NT2/D1 (cell line): ENCODE measurements at regions not wholly inside any gene's neighbourhood (a gene's known extent, or its start where the extent isn't known, plus 50 kb on each side); places are given as distances from the start of the nearest gene placed in this dataset.

Experiments used
- DNase-seq: peaks from one replicate; pipeline ENCODE4 v3.0.0-alpha.2; 2011; ENCODE audit warnings: low read depth, low spot score
- H3K27me3 ChIP-seq: 2 replicates; pipeline ENCODE4 v1.6.0; 2011; ENCODE audit warnings: mild to moderate bottlenecking; ENCODE audit not compliant: insufficient read length, insufficient read depth
- H3K36me3 ChIP-seq: 2 replicates; pipeline ENCODE4 v1.6.1; 2011; ENCODE audit warnings: mild to moderate bottlenecking, low read length, mixed read lengths; ENCODE audit not compliant: insufficient read depth, insufficient read length
- H3K4me1 ChIP-seq: 2 replicates; pipeline ENCODE4 v1.5.1; 2011; ENCODE audit not compliant: insufficient read depth, insufficient read length
- H3K4me3 ChIP-seq: 2 replicates; pipeline ENCODE4 v1.5.1; 2011; ENCODE audit warnings: low read depth; ENCODE audit not compliant: insufficient read length
- H3K9ac ChIP-seq: 2 replicates; pipeline ENCODE4 v1.6.0; 2011; ENCODE audit warnings: low read depth; ENCODE audit not compliant: insufficient read length
- H3K9me3 ChIP-seq: 2 replicates; pipeline ENCODE4 v1.5.1; 2011; ENCODE audit warnings: mild to moderate bottlenecking, low read length; ENCODE audit not compliant: insufficient read depth
- SUZ12 ChIP-seq: IDR thresholded peaks from 2 replicates; pipeline ENCODE4 v1.6.1; 2011; ENCODE audit not compliant: insufficient read length, insufficient read depth; ENCODE audit errors: extremely low read depth
- YY1 ChIP-seq: IDR thresholded peaks from 2 replicates; pipeline ENCODE4 v1.6.1; 2011; ENCODE audit not compliant: insufficient read length, insufficient read depth
- ZNF274 ChIP-seq: IDR thresholded peaks from 2 replicates; pipeline ENCODE4 v1.6.1; 2011; ENCODE audit warnings: mild to moderate bottlenecking, low read depth, low read length

- no peak for DNase-seq
- TF ChIP-seq ZNF274 (no peak), YY1 (no peak), SUZ12 (no peak)
- Histone ChIP-seq H3K9ac (no peak overlapping the region), H3K27me3 (no peaks in the 10 kb centered on the region), H3K4me1 (no peaks in the 10 kb centered on the region), H3K36me3 (no peaks in the 10 kb centered on the region), H3K4me3 (no peak overlapping the region), H3K9me3 (no peaks in the 10 kb centered on the region)
Measured at GRCh38 chr5:15222156-15222555, 277.8 kb upstream of the FBXL7 start.

GRCh38 chr5:15220642-15221173 lies 279.3 kb upstream of the FBXL7 start:
- H3K27me3 ChIP-seq = no peaks in the 10 kb centered on the region
- H3K9me3 ChIP-seq = no peaks in the 10 kb centered on the region
- no peaks in the 10 kb centered on the region for H3K4me1 ChIP-seq
- no peak overlapping the region for H3K4me3 ChIP-seq
- no peak for DNase-seq
- TF ChIP-seq YY1 (no peak), ZNF274 (no peak), SUZ12 (no peak)
- no peaks in the 10 kb centered on the region for H3K36me3 ChIP-seq
- H3K9ac ChIP-seq = no peak overlapping the region

- Histone ChIP-seq H3K9ac (no peak overlapping the region), H3K9me3 (no peaks in the 10 kb centered on the region), H3K36me3 (no peaks in the 10 kb centered on the region), H3K4me3 (no peak overlapping the region), H3K27me3 (no peaks in the 10 kb centered on the region), H3K4me1 (no peaks in the 10 kb centered on the region)
- no peak for DNase-seq
- TF ChIP-seq SUZ12 = no peak
- no peak for TF ChIP-seq ZNF274
- no peak for TF ChIP-seq YY1
Measured at GRCh38 chr5:15215056-15215455, 284.9 kb upstream of the FBXL7 start.

GRCh38 chr5:15214010-15214409 lies 286.0 kb upstream of the FBXL7 start:
- no peaks in the 10 kb centered on the region for H3K9me3 ChIP-seq
- H3K4me3 ChIP-seq = no peak overlapping the region
- H3K36me3 ChIP-seq = no peaks in the 10 kb centered on the region
- no peak for TF ChIP-seq ZNF274
- H3K4me1 ChIP-seq = no peaks in the 10 kb centered on the region
- no peaks in the 10 kb centered on the region for H3K27me3 ChIP-seq
- H3K9ac ChIP-seq = no peak overlapping the region
- DNase-seq = no peak

- Histone ChIP-seq H3K36me3 (no peaks in the 10 kb centered on the region), H3K9ac (no peak overlapping the region), H3K27me3 (no peaks in the 10 kb centered on the region), H3K9me3 (no peaks in the 10 kb centered on the region), H3K4me3 (no peak overlapping the region), H3K4me1 (no peaks in the 10 kb centered on the region)
- TF ChIP-seq ZNF274 (no peak), SUZ12 (no peak), YY1 (no peak)
- DNase-seq = no peak
Measured at GRCh38 chr5:15209053-15209762, 290.8 kb upstream of the FBXL7 start.

- no peak for DNase-seq
- H3K9ac ChIP-seq = no peak overlapping the region
Measured at GRCh38 chr5:15206133-15206532, 293.8 kb upstream of the FBXL7 start.

GRCh38 chr5:15203376-15203775 lies 296.6 kb upstream of the FBXL7 start:
- Histone ChIP-seq H3K9ac (no peak overlapping the region), H3K4me3 (no peak overlapping the region), H3K9me3 (no peaks in the 10 kb centered on the region), H3K27me3 (no peaks in the 10 kb centered on the region), H3K36me3 (no peaks in the 10 kb centered on the region), H3K4me1 (no peaks in the 10 kb centered on the region)
- no peak for DNase-seq
- TF ChIP-seq ZNF274 = no peak
- no peak for TF ChIP-seq SUZ12
- TF ChIP-seq YY1 = no peak

More at GRCh38 chr5:15206133-15206532, 293.8 kb upstream of the FBXL7 start:
- H3K4me3 ChIP-seq = no peak overlapping the region
- H3K36me3 ChIP-seq = no peaks in the 10 kb centered on the region
- H3K9me3 ChIP-seq = no peaks in the 10 kb centered on the region
- H3K27me3 ChIP-seq = no peaks in the 10 kb centered on the region
- TF ChIP-seq SUZ12 (no peak), ZNF274 (no peak), YY1 (no peak)
- H3K4me1 ChIP-seq = no peaks in the 10 kb centered on the region
